Liver (tissue), 8 donors: ENCODE measurements at regions not wholly inside any gene's neighbourhood (a gene's known extent, or its start where the extent isn't known, plus 50 kb on each side); places are given as distances from the start of the nearest gene placed in this dataset.

Source experiments
- DNase-seq: peaks from one replicate; pipeline ENCODE4 v3.0.0-alpha.2; 2017; ENCODE audit warnings: low spot score
- H3K27ac ChIP-seq, 2 donors: one replicate each; pipeline ENCODE4 v1.7.0; 2013; ENCODE audit warnings: inconsistent platforms in 2 of 2, low read length in 2 of 2, control low read depth in 1 of 2, low read depth in 1 of 2, mild to moderate bottlenecking in 1 of 2
- H3K27me3 ChIP-seq, 4 donors: one replicate each; pipeline versions ENCODE4 v1.6.1 to v1.7.0; 2013; ENCODE audit warnings: low read length in 3 of 4, inconsistent platforms in 1 of 4, mild to moderate bottlenecking in 1 of 4, moderate library complexity in 1 of 4; ENCODE audit not compliant: control insufficient read depth in 4 of 4, insufficient read depth in 4 of 4
- H3K36me3 ChIP-seq, 4 donors: one replicate each; pipeline versions ENCODE4 v1.6.1 to v1.7.0; 2013; ENCODE audit warnings: low read length in 3 of 4, mild to moderate bottlenecking in 3 of 4, low read depth in 1 of 4, moderate library complexity in 1 of 4; ENCODE audit not compliant: control insufficient read depth in 4 of 4, insufficient read depth in 3 of 4
- H3K4me1 ChIP-seq, 4 donors: one replicate each; pipeline versions ENCODE4 v1.6.1 to v1.7.0; 2013; ENCODE audit warnings: low read length in 3 of 4, mild to moderate bottlenecking in 3 of 4, moderate library complexity in 1 of 4; ENCODE audit not compliant: control insufficient read depth in 4 of 4, insufficient read depth in 4 of 4
- H3K4me3 ChIP-seq, 3 donors: one replicate each; pipeline versions ENCODE4 v1.6.1 to v1.7.0; 2013; ENCODE audit warnings: low read length in 3 of 3, control low read depth in 1 of 3, low read depth in 1 of 3, mild to moderate bottlenecking in 1 of 3
- H3K9ac ChIP-seq, 2 donors: one replicate each; pipeline ENCODE4 v1.7.0; 2013; ENCODE audit warnings: low read length in 2 of 2, mild to moderate bottlenecking in 2 of 2, moderate library complexity in 2 of 2, control low read depth in 1 of 2, low read depth in 1 of 2
- H3K9me3 ChIP-seq, 4 donors: one replicate each; pipeline versions ENCODE4 v1.6.1 to v1.7.0; 2013; ENCODE audit warnings: low read length in 3 of 4; ENCODE audit not compliant: control insufficient read depth in 4 of 4
- ATF3 ChIP-seq: IDR thresholded peaks from 2 replicates; pipeline ENCODE4 v1.6.1; 2016; ENCODE audit warnings: antibody characterized with exemption
- CTCF ChIP-seq: fragments of 150-350 bp; IDR thresholded peaks from 2 replicates; pipeline ENCODE4 v1.5.1; 2017; ENCODE audit warnings: improper control_type of control experiment, low read depth, low read length; ENCODE audit not compliant: missing input control
- FOXA2 ChIP-seq: IDR thresholded peaks from 2 replicates; pipeline ENCODE4 v1.6.1; 2016; ENCODE audit warnings: antibody characterized with exemption
- GABPA ChIP-seq, 2 donors: IDR thresholded peaks in 1 of 2; conservative IDR thresholded peaks in 1 of 2; 2 replicates each; pipeline ENCODE4 v1.6.1; 2016; ENCODE audit warnings: antibody characterized with exemption in 2 of 2, mild to moderate bottlenecking in 1 of 2, moderate library complexity in 1 of 2
- HNF4G ChIP-seq: IDR thresholded peaks from 2 replicates; pipeline ENCODE4 v1.6.1; 2016; ENCODE audit warnings: antibody characterized with exemption
- MAX ChIP-seq: IDR thresholded peaks from 2 replicates; pipeline ENCODE4 v1.6.1; 2016; ENCODE audit warnings: antibody characterized with exemption
- NR2F2 ChIP-seq: IDR thresholded peaks from 2 replicates; pipeline ENCODE4 v1.6.1; 2016; ENCODE audit warnings: antibody characterized with exemption
- REST ChIP-seq: IDR thresholded peaks from 2 replicates; pipeline ENCODE4 v1.6.1; 2016; ENCODE audit warnings: antibody characterized with exemption, mild to moderate bottlenecking
- SP1 ChIP-seq: IDR thresholded peaks from 2 replicates; pipeline ENCODE4 v1.6.1; 2018; ENCODE audit warnings: antibody characterized with exemption, mild to moderate bottlenecking
- TAF1 ChIP-seq: conservative IDR thresholded peaks from 2 replicates; pipeline ENCODE4 v1.6.1; 2016; ENCODE audit warnings: antibody characterized with exemption, mild to moderate bottlenecking
- YY1 ChIP-seq: IDR thresholded peaks from 2 replicates; pipeline ENCODE4 v1.6.1; 2016; ENCODE audit warnings: antibody characterized with exemption, mild to moderate bottlenecking
- ZBTB33 ChIP-seq: IDR thresholded peaks from 2 replicates; pipeline ENCODE4 v1.6.1; 2016; ENCODE audit warnings: antibody characterized with exemption
- WGBS: extraction: QIAGEN DNeasy Blood & Tissue Kit; methylation state at CpG from one replicate; pipeline ENCODE4 v1.1.7; 2013; 5-methylcytosine and 5-hydroxymethylcytosine counted together
- donor health status: healthy.
- donor health status: healthy.
- donor health status: healthy.
- donor health status: healthy.
- donor health status: healthy.

- no peak overlapping the region for H3K27ac ChIP-seq
- DNase-seq, result no peak
- TF ChIP-seq CTCF (no peak), ATF3 (no peak), GABPA (IDR thresholded peaks at IDR 0.05 in 1 of 2, conservative IDR thresholded peaks at IDR 0.05 in 1 of 2) (no peak), MAX (no peak), ZBTB33 (no peak), NR2F2 (no peak), REST (no peak), FOXA2 (no peak), SP1 (no peak), TAF1 (no peak), YY1 (no peak)
- H3K27me3 ChIP-seq, result no peaks in the 10 kb centered on the region
- no peak overlapping the region for H3K4me3 ChIP-seq
- no peaks in the 10 kb centered on the region for H3K4me1 ChIP-seq
- WGBS, result 92% methylated on average over 3 of the region's 3 CpGs
- H3K9me3 ChIP-seq, result no peaks in the 10 kb centered on the region
- H3K9ac ChIP-seq, result no peak overlapping the region
- H3K36me3 ChIP-seq, result no peaks in the 10 kb centered on the region
Measured at GRCh38 chr2:12658310-12658945, 58.3 kb upstream of the TRIB2 start.

GRCh38 chr2:12661489-12661888 lies 55.2 kb upstream of the TRIB2 start:
- TF ChIP-seq HNF4G (no peak), CTCF (no peak)
- Histone ChIP-seq H3K27me3 (peaks cover 0 to 3% (median 0%) of the 10 kb centered on the region in 4 donors), H3K9me3 (peaks cover 2 to 14% (median 5%) of the 10 kb centered on the region in 4 donors), H3K36me3 (no peaks in the 10 kb centered on the region), H3K9ac (no peak overlapping the region), H3K4me3 (no peak overlapping the region), H3K27ac (no peak overlapping the region), H3K4me1 (no peaks in the 10 kb centered on the region)
- no peak for DNase-seq
- 67% methylated on average over 1 of the region's 1 CpG for WGBS
